ENCODE measurements at regions not wholly inside any gene's neighbourhood (a gene's known extent, or its start where the extent isn't known, plus 50 kb on each side); places are given as distances from the start of the nearest gene placed in this dataset.

DNA sequence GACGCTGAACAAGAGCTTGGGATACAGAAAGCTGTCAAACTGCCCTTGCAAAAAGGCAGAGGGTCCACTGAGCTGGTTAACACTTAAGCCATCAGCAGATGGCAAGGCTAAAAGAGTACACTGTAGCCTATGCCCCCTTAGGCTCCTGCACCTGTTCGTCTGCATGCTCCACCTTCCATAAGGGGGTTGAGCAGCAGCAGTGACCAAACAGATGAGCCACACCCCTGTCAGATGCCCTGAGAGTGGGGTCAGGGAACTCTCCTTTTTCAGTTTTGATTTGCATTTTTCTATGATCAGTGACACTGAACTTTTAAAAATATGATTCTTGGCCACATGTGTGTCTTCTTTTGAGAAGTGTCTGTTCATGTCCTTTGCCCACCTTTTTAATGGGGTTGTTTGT is 402.5 kb upstream of the FAM98A start:
- H3K27me3 Mint-ChIP-seq: no peaks in the 10 kb centered on the region
- H3K36me3 Mint-ChIP-seq: no peaks in the 10 kb centered on the region
- no peaks in the 10 kb centered on the region for H3K4me1 Mint-ChIP-seq
- peaks cover 8% of the 10 kb centered on the region for H3K9me3 Mint-ChIP-seq
- H3K27ac Mint-ChIP-seq: no peak overlapping the region
- no peak overlapping the region for H3K4me3 Mint-ChIP-seq
- ATAC-seq (ENCODE audit: low read depth) (no peak), DNase-seq (no peak)
- POLR2A ChIA-PET: no interaction called here

GRCh38 chr2:33984131-33984530 is 385.0 kb upstream of the FAM98A start:
- ATAC-seq (ENCODE audit: low read depth) (no peak), DNase-seq (no peak)
- Mint-ChIP-seq H3K27me3 (no peaks in the 10 kb centered on the region), H3K4me3 (no peak overlapping the region), H3K27ac (no peak overlapping the region), H3K4me1 (no peaks in the 10 kb centered on the region), H3K36me3 (no peaks in the 10 kb centered on the region), H3K9me3 (peaks cover 8% of the 10 kb centered on the region)
- POLR2A ChIA-PET: no interaction called here

- Mint-ChIP-seq H3K27me3 (no peaks in the 10 kb centered on the region), H3K27ac (no peak overlapping the region), H3K4me3 (no peak overlapping the region), H3K36me3 (no peaks in the 10 kb centered on the region), H3K9me3 (peaks cover 5% of the 10 kb centered on the region), H3K4me1 (no peaks in the 10 kb centered on the region)
- ATAC-seq (ENCODE audit: low read depth) (no peak), DNase-seq (no peak)
- POLR2A ChIA-PET: no interaction called here
Observed at GRCh38 chr2:33978471-33978870, 379.4 kb upstream of the FAM98A start.

DNA sequence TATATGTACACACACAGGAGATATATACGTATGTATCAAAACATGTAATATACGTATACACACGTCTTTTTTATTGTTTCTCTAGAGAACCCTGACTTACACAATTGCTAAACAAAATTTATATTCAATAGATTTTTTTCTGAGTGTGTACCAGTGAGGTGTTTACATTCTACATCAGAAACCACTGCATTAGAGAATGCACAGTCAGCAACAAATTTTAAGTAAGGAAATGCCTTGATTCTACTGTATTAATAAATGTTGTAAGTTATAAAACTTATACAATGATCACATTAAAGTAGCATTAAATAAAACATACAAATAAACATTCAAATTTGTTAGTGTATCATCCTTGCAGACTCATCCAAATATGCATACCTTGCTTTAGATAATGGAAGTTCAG is 376.4 kb upstream of the FAM98A start:
- H3K4me3 Mint-ChIP-seq: no peak overlapping the region
- POLR2A ChIA-PET: no interaction called here
- ATAC-seq (ENCODE audit: low read depth) (no peak), DNase-seq (no peak)
- no peaks in the 10 kb centered on the region for H3K36me3 Mint-ChIP-seq
- H3K27me3 Mint-ChIP-seq: no peaks in the 10 kb centered on the region
- no peaks in the 10 kb centered on the region for H3K4me1 Mint-ChIP-seq
- H3K27ac Mint-ChIP-seq: no peak overlapping the region
- H3K9me3 Mint-ChIP-seq: peaks cover 3% of the 10 kb centered on the region

GRCh38 chr2:33967103-33967502 is 368.0 kb upstream of the FAM98A start:
- DNase-seq: no peak

GRCh38 chr2:33958591-33958990 is 359.5 kb upstream of the FAM98A start:
- no peaks in the 10 kb centered on the region for H3K4me1 Mint-ChIP-seq

More at GRCh38 chr2:33967103-33967502, 368.0 kb upstream of the FAM98A start:
- Mint-ChIP-seq H3K4me1 (no peaks in the 10 kb centered on the region), H3K36me3 (no peaks in the 10 kb centered on the region), H3K27ac (no peak overlapping the region), H3K9me3 (no peaks in the 10 kb centered on the region), H3K4me3 (no peak overlapping the region), H3K27me3 (no peaks in the 10 kb centered on the region)
- POLR2A ChIA-PET: no interaction called here
- no peak for ATAC-seq (ENCODE audit: low read depth)

GRCh38 chr2:33949371-33949770 is 350.3 kb upstream of the FAM98A start:
- no peak overlapping the region for H3K4me3 Mint-ChIP-seq
- DNase-seq (no peak), ATAC-seq (ENCODE audit: low read depth) (no peak)
- POLR2A ChIA-PET: no interaction called here
- H3K4me1 Mint-ChIP-seq: no peaks in the 10 kb centered on the region
- no peak overlapping the region for H3K27ac Mint-ChIP-seq
- no peaks in the 10 kb centered on the region for H3K36me3 Mint-ChIP-seq
- H3K27me3 Mint-ChIP-seq: no peaks in the 10 kb centered on the region
- peaks cover 4% of the 10 kb centered on the region for H3K9me3 Mint-ChIP-seq

More at GRCh38 chr2:33958591-33958990, 359.5 kb upstream of the FAM98A start:
- no peak overlapping the region for H3K4me3 Mint-ChIP-seq
- DNase-seq: no peak
- H3K9me3 Mint-ChIP-seq: no peaks in the 10 kb centered on the region
- no peak for ATAC-seq (ENCODE audit: low read depth)
- H3K36me3 Mint-ChIP-seq: no peaks in the 10 kb centered on the region
- POLR2A ChIA-PET: no interaction called here
- no peaks in the 10 kb centered on the region for H3K27me3 Mint-ChIP-seq
- H3K27ac Mint-ChIP-seq: no peak overlapping the region

DNA sequence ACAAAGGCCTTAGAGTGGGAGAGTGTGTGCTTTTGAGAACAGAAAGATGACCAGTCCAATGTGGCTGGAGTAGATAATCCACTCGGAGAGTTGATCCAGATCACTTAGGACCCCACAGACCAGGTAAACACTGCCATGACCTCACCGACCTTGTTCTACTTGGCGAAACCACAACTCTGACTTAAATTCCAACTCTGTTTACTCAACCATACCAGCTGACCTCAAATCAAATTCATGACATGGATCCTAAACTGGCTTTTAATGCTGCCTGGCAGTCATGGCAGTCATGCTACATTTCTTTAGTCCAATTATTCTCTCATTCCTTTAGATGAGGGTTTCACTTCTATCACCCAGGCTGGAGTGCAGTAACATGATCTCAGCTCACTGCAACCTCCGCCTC is 347.1 kb upstream of the FAM98A start:
- H3K27ac Mint-ChIP-seq: no peak overlapping the region
- H3K27me3 Mint-ChIP-seq: no peaks in the 10 kb centered on the region
- no peak for ATAC-seq (ENCODE audit: low read depth)
- no peak for DNase-seq
- no peaks in the 10 kb centered on the region for H3K36me3 Mint-ChIP-seq
- H3K4me1 Mint-ChIP-seq: no peaks in the 10 kb centered on the region
- POLR2A ChIA-PET: no interaction called here
- no peak overlapping the region for H3K4me3 Mint-ChIP-seq
- H3K9me3 Mint-ChIP-seq: peaks cover 4% of the 10 kb centered on the region

DNA sequence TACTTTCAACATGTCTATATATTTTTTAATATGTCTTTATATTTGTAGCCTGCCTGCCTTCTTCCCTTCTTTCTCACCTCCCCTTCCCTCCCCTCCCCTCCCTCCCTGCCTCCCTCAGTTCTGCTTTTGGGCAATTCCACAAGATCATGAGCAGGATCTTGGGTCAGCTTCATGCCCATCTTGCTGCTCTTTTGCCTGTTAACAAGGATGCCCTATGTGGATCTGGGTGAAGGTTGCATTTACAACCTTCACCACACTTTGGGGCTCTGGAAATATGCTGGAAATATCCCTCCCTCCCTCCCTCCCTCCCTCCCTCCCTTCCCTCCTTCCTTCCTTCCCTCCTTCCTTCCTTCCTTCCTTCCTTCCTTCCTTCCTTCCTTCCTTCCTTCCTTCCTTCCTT is 334.1 kb upstream of the FAM98A start:
- Mint-ChIP-seq H3K36me3 (no peaks in the 10 kb centered on the region), H3K27me3 (no peaks in the 10 kb centered on the region), H3K4me3 (no peak overlapping the region), H3K4me1 (no peaks in the 10 kb centered on the region), H3K9me3 (no peaks in the 10 kb centered on the region), H3K27ac (no peak overlapping the region)
- POLR2A ChIA-PET: no interaction called here
- ATAC-seq (ENCODE audit: low read depth): no peak
- DNase-seq: no peak

DNA sequence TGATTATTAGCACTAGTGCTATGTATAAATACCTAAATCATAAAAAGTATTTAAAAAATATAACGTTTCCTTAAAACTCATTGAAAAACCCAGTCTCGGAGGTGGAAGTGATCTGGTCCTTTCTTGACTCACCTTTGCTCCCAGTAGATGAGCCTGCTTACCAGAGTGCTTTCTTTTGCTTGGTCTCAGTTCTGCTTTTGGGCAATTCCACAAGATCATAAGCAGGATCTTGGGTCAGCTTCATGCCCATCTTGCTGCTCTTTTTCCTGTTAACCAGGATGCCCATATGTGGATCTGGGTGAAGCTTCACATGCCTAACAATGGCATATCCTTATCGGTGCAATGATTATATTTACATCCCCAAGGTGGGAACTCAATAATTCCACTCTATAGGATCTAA is 332.1 kb upstream of the FAM98A start:
- DNase-seq (no peak), ATAC-seq (ENCODE audit: low read depth) (no peak)
- H3K4me3 Mint-ChIP-seq: no peak overlapping the region
- H3K4me1 Mint-ChIP-seq: no peaks in the 10 kb centered on the region
- H3K9me3 Mint-ChIP-seq: peaks cover 1% of the 10 kb centered on the region
- POLR2A ChIA-PET: no interaction called here
- H3K27ac Mint-ChIP-seq: no peak overlapping the region
- H3K36me3 Mint-ChIP-seq: no peaks in the 10 kb centered on the region
- no peaks in the 10 kb centered on the region for H3K27me3 Mint-ChIP-seq

GRCh38 chr2:33929467-33929866 is 330.4 kb upstream of the FAM98A start:
- H3K36me3 Mint-ChIP-seq: no peaks in the 10 kb centered on the region
- ATAC-seq (ENCODE audit: low read depth): no peak
- DNase-seq: no peak
- H3K4me3 Mint-ChIP-seq: no peak overlapping the region
- no peaks in the 10 kb centered on the region for H3K4me1 Mint-ChIP-seq
- H3K9me3 Mint-ChIP-seq: peaks cover 1% of the 10 kb centered on the region
- no peak overlapping the region for H3K27ac Mint-ChIP-seq
- H3K27me3 Mint-ChIP-seq: no peaks in the 10 kb centered on the region
- POLR2A ChIA-PET: no interaction called here

- H3K36me3 Mint-ChIP-seq: no peaks in the 10 kb centered on the region
- H3K4me3 Mint-ChIP-seq: no peak overlapping the region
- DNase-seq (no peak), ATAC-seq (ENCODE audit: low read depth) (no peak)
- H3K4me1 Mint-ChIP-seq: no peaks in the 10 kb centered on the region
- POLR2A ChIA-PET: no interaction called here
- H3K9me3 Mint-ChIP-seq: peaks cover 1% of the 10 kb centered on the region
- H3K27me3 Mint-ChIP-seq: no peaks in the 10 kb centered on the region
- no peak overlapping the region for H3K27ac Mint-ChIP-seq
Observed at GRCh38 chr2:33927756-33928155, 328.7 kb upstream of the FAM98A start.

- no peaks in the 10 kb centered on the region for H3K27me3 Mint-ChIP-seq
- DNase-seq (no peak), ATAC-seq (ENCODE audit: low read depth) (no peak)
- H3K36me3 Mint-ChIP-seq: no peaks in the 10 kb centered on the region
- peaks cover 1% of the 10 kb centered on the region for H3K9me3 Mint-ChIP-seq
- POLR2A ChIA-PET: no interaction called here
- H3K4me3 Mint-ChIP-seq: no peak overlapping the region
- no peaks in the 10 kb centered on the region for H3K4me1 Mint-ChIP-seq
- H3K27ac Mint-ChIP-seq: no peak overlapping the region
Observed at GRCh38 chr2:33925311-33925710, 326.2 kb upstream of the FAM98A start.

- Mint-ChIP-seq H3K36me3 (no peaks in the 10 kb centered on the region), H3K27ac (no peak overlapping the region), H3K9me3 (peaks cover 1% of the 10 kb centered on the region), H3K27me3 (no peaks in the 10 kb centered on the region), H3K4me3 (no peak overlapping the region), H3K4me1 (no peaks in the 10 kb centered on the region)
- DNase-seq: no peak
- no peak for ATAC-seq (ENCODE audit: low read depth)
- POLR2A ChIA-PET: no interaction called here
Observed at GRCh38 chr2:33924586-33925169, 325.6 kb upstream of the FAM98A start.

DNA sequence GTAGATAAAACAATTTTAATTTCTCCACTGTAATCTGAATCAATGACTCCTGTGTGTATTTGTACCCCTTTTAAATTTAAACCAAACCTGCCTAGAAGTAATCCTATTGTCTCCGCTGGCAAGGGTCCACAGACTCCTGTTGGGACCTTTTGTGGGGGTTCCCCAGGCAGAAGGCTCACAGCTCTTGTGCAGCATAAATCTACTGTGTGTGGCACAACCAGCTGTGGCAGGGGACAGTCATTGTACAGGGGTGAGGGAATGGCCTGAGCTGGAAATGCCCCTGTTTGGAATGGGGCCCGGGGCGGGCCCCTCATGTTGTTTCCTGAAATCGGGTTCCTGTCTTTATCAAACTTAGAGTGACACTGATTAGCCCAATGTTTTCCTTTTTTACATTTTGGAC is 318.2 kb upstream of the FAM98A start:
- H3K27me3 Mint-ChIP-seq: no peaks in the 10 kb centered on the region
- H3K4me1 Mint-ChIP-seq: no peaks in the 10 kb centered on the region
- no peak overlapping the region for H3K4me3 Mint-ChIP-seq
- ATAC-seq (ENCODE audit: low read depth) (no peak), DNase-seq (no peak)
- H3K27ac Mint-ChIP-seq: no peak overlapping the region
- POLR2A ChIA-PET: no interaction called here
- peaks cover 6% of the 10 kb centered on the region for H3K9me3 Mint-ChIP-seq
- no peaks in the 10 kb centered on the region for H3K36me3 Mint-ChIP-seq

Measured in activated naive CD8-positive, alpha-beta T cell treated with anti-CD3 and anti-CD28 coated beads, Interleukin-2, amount 10 ng/mL, durations not matched to agents 7 days and 5 days (primary cell).